ENCODE measurements at regions not wholly inside any gene's neighbourhood (a gene's known extent, or its start where the extent isn't known, plus 50 kb on each side); places are given as distances from the start of the nearest gene placed in this dataset.

DNA sequence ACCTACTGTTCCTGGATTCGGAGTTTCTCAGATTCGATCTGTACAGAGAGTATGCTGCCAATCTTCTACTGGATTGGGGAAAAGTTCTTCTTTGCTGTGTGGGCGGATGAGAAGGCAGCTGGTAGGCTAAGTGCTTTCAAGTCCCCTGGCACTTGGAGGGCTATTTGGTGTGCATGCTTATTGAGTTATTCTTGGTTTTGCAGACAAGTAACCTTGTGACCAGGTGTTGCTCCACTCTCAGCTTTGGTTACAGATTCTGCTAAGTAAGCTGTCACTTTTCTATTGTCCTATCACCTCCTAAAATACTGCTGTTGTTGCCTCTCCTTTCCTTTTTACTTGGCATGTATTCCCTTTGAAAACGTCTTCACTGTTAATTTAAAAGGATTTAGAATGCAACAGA lies 1375.1 kb upstream of the LRRTM3 start (continued):
- TF ChIP-seq, protein P1, sequence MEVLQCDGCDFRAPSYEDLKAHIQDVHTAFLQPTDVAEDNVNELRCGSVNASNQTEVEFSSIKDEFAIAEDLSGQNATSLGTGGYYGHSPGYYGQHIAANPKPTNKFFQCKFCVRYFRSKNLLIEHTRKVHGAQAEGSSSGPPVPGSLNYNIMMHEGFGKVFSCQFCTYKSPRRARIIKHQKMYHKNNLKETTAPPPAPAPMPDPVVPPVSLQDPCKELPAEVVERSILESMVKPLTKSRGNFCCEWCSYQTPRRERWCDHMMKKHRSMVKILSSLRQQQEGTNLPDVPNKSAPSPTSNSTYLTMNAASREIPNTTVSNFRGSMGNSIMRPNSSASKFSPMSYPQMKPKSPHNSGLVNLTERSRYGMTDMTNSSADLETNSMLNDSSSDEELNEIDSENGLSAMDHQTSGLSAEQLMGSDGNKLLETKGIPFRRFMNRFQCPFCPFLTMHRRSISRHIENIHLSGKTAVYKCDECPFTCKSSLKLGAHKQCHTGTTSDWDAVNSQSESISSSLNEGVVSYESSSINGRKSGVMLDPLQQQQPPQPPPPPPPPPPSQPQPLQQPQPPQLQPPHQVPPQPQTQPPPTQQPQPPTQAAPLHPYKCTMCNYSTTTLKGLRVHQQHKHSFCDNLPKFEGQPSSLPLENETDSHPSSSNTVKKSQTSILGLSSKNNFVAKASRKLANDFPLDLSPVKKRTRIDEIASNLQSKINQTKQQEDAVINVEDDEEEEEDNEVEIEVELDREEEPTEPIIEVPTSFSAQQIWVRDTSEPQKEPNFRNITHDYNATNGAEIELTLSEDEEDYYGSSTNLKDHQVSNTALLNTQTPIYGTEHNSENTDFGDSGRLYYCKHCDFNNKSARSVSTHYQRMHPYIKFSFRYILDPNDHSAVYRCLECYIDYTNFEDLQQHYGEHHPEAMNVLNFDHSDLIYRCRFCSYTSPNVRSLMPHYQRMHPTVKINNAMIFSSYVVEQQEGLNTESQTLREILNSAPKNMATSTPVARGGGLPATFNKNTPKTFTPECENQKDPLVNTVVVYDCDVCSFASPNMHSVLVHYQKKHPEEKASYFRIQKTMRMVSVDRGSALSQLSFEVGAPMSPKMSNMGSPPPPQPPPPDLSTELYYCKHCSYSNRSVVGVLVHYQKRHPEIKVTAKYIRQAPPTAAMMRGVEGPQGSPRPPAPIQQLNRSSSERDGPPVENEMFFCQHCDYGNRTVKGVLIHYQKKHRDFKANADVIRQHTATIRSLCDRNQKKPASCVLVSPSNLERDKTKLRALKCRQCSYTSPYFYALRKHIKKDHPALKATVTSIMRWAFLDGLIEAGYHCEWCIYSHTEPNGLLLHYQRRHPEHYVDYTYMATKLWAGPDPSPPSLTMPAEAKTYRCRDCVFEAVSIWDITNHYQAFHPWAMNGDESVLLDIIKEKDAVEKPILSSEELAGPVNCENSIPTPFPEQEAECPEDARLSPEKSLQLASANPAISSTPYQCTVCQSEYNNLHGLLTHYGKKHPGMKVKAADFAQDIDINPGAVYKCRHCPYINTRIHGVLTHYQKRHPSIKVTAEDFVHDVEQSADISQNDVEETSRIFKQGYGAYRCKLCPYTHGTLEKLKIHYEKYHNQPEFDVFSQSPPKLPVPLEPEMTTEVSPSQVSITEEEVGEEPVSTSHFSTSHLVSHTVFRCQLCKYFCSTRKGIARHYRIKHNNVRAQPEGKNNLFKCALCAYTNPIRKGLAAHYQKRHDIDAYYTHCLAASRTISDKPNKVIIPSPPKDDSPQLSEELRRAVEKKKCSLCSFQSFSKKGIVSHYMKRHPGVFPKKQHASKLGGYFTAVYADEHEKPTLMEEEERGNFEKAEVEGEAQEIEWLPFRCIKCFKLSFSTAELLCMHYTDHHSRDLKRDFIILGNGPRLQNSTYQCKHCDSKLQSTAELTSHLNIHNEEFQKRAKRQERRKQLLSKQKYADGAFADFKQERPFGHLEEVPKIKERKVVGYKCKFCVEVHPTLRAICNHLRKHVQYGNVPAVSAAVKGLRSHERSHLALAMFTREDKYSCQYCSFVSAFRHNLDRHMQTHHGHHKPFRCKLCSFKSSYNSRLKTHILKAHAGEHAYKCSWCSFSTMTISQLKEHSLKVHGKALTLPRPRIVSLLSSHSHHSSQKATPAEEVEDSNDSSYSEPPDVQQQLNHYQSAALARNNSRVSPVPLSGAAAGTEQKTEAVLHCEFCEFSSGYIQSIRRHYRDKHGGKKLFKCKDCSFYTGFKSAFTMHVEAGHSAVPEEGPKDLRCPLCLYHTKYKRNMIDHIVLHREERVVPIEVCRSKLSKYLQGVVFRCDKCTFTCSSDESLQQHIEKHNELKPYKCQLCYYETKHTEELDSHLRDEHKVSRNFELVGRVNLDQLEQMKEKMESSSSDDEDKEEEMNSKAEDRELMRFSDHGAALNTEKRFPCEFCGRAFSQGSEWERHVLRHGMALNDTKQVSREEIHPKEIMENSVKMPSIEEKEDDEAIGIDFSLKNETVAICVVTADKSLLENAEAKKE (CRISPR knock-in tag; IDR thresholded peaks at IDR 0.05): no peak

- Histone ChIP-seq H3K4me3 (no peak overlapping the region), H3K4me1 (ENCODE audit: insufficient read depth) (no peaks in the 10 kb centered on the region), H3K79me2 (replicated peaks; ENCODE audit: insufficient read depth) (no peaks in the 10 kb centered on the region), H3K27ac (ENCODE audit: low read depth) (no peak overlapping the region), H3F3A (replicated peaks; ENCODE audit: low read depth) (no peaks in the 10 kb centered on the region), H3K4me2 (no peak overlapping the region), H3K9me2 (ENCODE audit: insufficient read depth) (no peaks in the 10 kb centered on the region), H4K20me1 (replicated peaks; ENCODE audit: insufficient read depth) (no peaks in the 10 kb centered on the region), H3K36me3 (ENCODE audit: insufficient read depth) (no peaks in the 10 kb centered on the region), H3K27me3 (ENCODE audit: insufficient read depth) (no peaks in the 10 kb centered on the region), H2AFZ (peak overlapping the region; percentile 85; the same call in 1 of the 2 replicates)
- Mint-ChIP-seq H3K27me3 (ENCODE audit: insufficient read depth, low read depth, poor library complexity) (no peaks in the 10 kb centered on the region), H3K4me3 (no peak overlapping the region), H3K27ac (no peak overlapping the region), H3K9me3 (no peaks in the 10 kb centered on the region), H3K36me3 (ENCODE audit: low read depth) (no peaks in the 10 kb centered on the region), H3K4me1 (no peaks in the 10 kb centered on the region)
- DNase-seq (ENCODE audit: low spot score) (peak; percentile 38), ATAC-seq (peak; percentile 30; the same call in 1 of the 3 replicates)
- TF ChIP-seq CTCF (conservative IDR thresholded peaks at IDR 0.05; ENCODE audit: low read depth in 2 of 2) (peak; percentile 12 to 50; a peak in 3 of 4 replicates), POLR2AphosphoS5 (IDR thresholded peaks at IDR 0.05; ENCODE audit: low read depth) (no peak), NANOG (IDR thresholded peaks at IDR 0.05; ENCODE audit: borderline replicate concordance) (no peak), EZH2phosphoT487 (IDR thresholded peaks at IDR 0.05; ENCODE audit: unreplicated experiment) (no peak), ZNF331 (CRISPR knock-in tag; IDR thresholded peaks at IDR 0.05; ENCODE audit: low read depth) (no peak)
Observed at GRCh38 chr10:65555192-65555591, 1370.6 kb upstream of the LRRTM3 start.
